Panc1 (cell line): ENCODE measurements at regions not wholly inside any gene's neighbourhood (a gene's known extent, or its start where the extent isn't known, plus 50 kb on each side); places are given as distances from the start of the nearest gene placed in this dataset.

Experiments
- ATAC-seq: fragments of 200-7000 bp; cut with Tn5 transposase; 2 replicates; pipeline ENCODE4 v1.9.1; 2020; ENCODE audit warnings: mild to moderate bottlenecking, moderate library complexity
- BruUV-seq: library from RNA; stranded (reverse); fragments of 400-500 nt; replicated peaks from 2 replicates; lab custom pipeline; 2021; lab: Mats Ljungman, UMichigan
- CTCF ChIA-PET: fragments of 300-600 bp; sonication (Branson Sonifier 250); formaldehyde crosslinking; loops from one replicate; lab custom pipeline; 2022; ENCODE audit warnings: antibody characterized with exemption; lab: Charles Lee
- POLR2A ChIA-PET: fragments of 300-600 bp; sonication (Branson Sonifier 250); formaldehyde crosslinking; loops from one replicate; lab custom pipeline; 2022; ENCODE audit warnings: antibody characterized with exemption; lab: Charles Lee
- DNase-seq: peaks from one replicate; pipeline ENCODE4 v3.0.0-alpha.2; 2010; ENCODE audit warnings: low read depth, low spot score
- H3K27ac ChIP-seq: 2 replicates; pipeline ENCODE4 v1.5.1; 2011; ENCODE audit warnings: mild to moderate bottlenecking, low read length, inconsistent platforms
- H3K27me3 ChIP-seq: fragments of 200-500 bp; sonication (Bioruptor generic); 2 replicates; pipeline ENCODE4 v1.6.0; 2014; ENCODE audit warnings: low read length, inconsistent platforms; ENCODE audit not compliant: control insufficient read depth, insufficient read depth
- H3K36me3 ChIP-seq: fragments of 200-500 bp; sonication (Bioruptor generic); 2 replicates; pipeline ENCODE4 v1.5.1; 2014; ENCODE audit warnings: inconsistent platforms, mild to moderate bottlenecking, low read length, moderate library complexity; ENCODE audit not compliant: control insufficient read depth, insufficient read depth
- H3K4me1 ChIP-seq: 2 replicates; pipeline ENCODE4 v1.5.1; 2011; ENCODE audit warnings: inconsistent platforms, mild to moderate bottlenecking, low read length, moderate library complexity; ENCODE audit not compliant: control insufficient read depth, insufficient read depth
- H3K4me3 ChIP-seq, 2 experiments: 2 replicates each; pipeline ENCODE4 v1.5.1; 2011 to 2012; ENCODE audit warnings: low read depth in 2 of 2, low read length in 2 of 2, mild to moderate bottlenecking in 2 of 2, inconsistent platforms in 1 of 2, moderate library complexity in 1 of 2
- H3K9me3 ChIP-seq: fragments of 200-500 bp; sonication (Bioruptor generic); 2 replicates; pipeline ENCODE4 v1.5.1; 2014; ENCODE audit warnings: low read depth, mild to moderate bottlenecking, inconsistent platforms, low read length, moderate library complexity; ENCODE audit not compliant: control insufficient read depth, insufficient read depth
- POLR2AphosphoS5 ChIP-seq: IDR thresholded peaks from 2 replicates; pipeline ENCODE4 v1.6.1; 2012; ENCODE audit warnings: mild to moderate bottlenecking, low read depth, low read length, moderate library complexity
- SIN3A ChIP-seq: IDR thresholded peaks from 2 replicates; pipeline ENCODE4 v1.6.1; 2012; ENCODE audit warnings: low read depth, mild to moderate bottlenecking, low read length, moderate library complexity, borderline replicate concordance; ENCODE audit not compliant: insufficient read depth
- TCF7L2 ChIP-seq: IDR thresholded peaks from 2 replicates; pipeline ENCODE4 v1.6.1; 2011; ENCODE audit warnings: mild to moderate bottlenecking, low read depth, low read length, inconsistent platforms
- in situ Hi-C: cut with HindIII; loops from 2 replicates; pipeline ENCODE4 v1.10.0; 2016; ENCODE audit warnings: low sequenced_read_pairs, low pct_unique_long_range_greater_than_20kb
- intact Hi-C: fragments of 100-400 bp; cut with micrococcal nuclease; formaldehyde crosslinking; loops from one replicate; pipeline ENCODE4 v1.10.0; 2022; ENCODE audit not compliant: unreplicated experiment
- TF ChIP-seq, protein P1 (sequence below), 2 experiments: IDR thresholded peaks; 2 replicates each; pipeline ENCODE4 v1.6.1; 2011 to 2012; ENCODE audit warnings: low read depth in 2 of 2, control low read depth in 1 of 2, low read length in 1 of 2, mild to moderate bottlenecking in 1 of 2, moderate library complexity in 1 of 2; ENCODE audit not compliant: insufficient read depth in 1 of 2
- TF ChIP-seq, protein P2 (sequence below): fragments of 450-650 bp; IDR thresholded peaks from 2 replicates; pipeline ENCODE4 v1.5.1; 2017; ENCODE audit warnings: mild to moderate bottlenecking

DNA sequence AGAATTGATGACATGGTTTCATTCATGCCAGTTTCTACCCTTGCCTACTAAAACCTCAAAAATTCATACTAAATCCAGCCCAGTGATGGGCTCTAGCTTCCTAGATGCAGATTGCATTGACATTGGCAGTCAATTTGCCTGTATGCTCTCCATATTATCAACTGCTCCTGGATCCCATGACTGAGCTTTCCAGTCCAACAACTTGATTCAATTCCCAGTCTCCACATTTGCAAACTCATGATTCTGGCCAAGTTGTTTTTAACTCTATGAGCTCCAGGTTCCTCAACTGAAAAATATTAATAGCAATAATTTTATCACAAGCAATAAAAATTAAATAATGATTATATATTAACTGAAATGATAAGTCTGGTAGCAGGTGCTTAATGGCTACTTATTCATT lies 51.0 kb upstream of the DSC1 start:
- no peaks in the 10 kb centered on the region for H3K9me3 ChIP-seq
- ATAC-seq (no peak), DNase-seq (no peak)
- ChIA-PET CTCF (no interaction called here), POLR2A (no interaction called here)
- H3K36me3 ChIP-seq: no peaks in the 10 kb centered on the region
- H3K4me3 ChIP-seq: no peak overlapping the region
- no peak for TF ChIP-seq SIN3A
- no peak for TF ChIP-seq TCF7L2
- no peak for TF ChIP-seq POLR2AphosphoS5
- TF ChIP-seq, protein P1, sequence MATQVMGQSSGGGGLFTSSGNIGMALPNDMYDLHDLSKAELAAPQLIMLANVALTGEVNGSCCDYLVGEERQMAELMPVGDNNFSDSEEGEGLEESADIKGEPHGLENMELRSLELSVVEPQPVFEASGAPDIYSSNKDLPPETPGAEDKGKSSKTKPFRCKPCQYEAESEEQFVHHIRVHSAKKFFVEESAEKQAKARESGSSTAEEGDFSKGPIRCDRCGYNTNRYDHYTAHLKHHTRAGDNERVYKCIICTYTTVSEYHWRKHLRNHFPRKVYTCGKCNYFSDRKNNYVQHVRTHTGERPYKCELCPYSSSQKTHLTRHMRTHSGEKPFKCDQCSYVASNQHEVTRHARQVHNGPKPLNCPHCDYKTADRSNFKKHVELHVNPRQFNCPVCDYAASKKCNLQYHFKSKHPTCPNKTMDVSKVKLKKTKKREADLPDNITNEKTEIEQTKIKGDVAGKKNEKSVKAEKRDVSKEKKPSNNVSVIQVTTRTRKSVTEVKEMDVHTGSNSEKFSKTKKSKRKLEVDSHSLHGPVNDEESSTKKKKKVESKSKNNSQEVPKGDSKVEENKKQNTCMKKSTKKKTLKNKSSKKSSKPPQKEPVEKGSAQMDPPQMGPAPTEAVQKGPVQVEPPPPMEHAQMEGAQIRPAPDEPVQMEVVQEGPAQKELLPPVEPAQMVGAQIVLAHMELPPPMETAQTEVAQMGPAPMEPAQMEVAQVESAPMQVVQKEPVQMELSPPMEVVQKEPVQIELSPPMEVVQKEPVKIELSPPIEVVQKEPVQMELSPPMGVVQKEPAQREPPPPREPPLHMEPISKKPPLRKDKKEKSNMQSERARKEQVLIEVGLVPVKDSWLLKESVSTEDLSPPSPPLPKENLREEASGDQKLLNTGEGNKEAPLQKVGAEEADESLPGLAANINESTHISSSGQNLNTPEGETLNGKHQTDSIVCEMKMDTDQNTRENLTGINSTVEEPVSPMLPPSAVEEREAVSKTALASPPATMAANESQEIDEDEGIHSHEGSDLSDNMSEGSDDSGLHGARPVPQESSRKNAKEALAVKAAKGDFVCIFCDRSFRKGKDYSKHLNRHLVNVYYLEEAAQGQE (IDR thresholded peaks at IDR 0.05; ENCODE audit: insufficient read depth in 1 of 2, low read depth in 2 of 2, low read length in 1 of 2): no peak
- TF ChIP-seq, protein P2, sequence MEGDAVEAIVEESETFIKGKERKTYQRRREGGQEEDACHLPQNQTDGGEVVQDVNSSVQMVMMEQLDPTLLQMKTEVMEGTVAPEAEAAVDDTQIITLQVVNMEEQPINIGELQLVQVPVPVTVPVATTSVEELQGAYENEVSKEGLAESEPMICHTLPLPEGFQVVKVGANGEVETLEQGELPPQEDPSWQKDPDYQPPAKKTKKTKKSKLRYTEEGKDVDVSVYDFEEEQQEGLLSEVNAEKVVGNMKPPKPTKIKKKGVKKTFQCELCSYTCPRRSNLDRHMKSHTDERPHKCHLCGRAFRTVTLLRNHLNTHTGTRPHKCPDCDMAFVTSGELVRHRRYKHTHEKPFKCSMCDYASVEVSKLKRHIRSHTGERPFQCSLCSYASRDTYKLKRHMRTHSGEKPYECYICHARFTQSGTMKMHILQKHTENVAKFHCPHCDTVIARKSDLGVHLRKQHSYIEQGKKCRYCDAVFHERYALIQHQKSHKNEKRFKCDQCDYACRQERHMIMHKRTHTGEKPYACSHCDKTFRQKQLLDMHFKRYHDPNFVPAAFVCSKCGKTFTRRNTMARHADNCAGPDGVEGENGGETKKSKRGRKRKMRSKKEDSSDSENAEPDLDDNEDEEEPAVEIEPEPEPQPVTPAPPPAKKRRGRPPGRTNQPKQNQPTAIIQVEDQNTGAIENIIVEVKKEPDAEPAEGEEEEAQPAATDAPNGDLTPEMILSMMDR: no peak
- no peaks in the 10 kb centered on the region for H3K4me1 ChIP-seq
- in situ Hi-C loops: no loop called here
- intact Hi-C loops: no loop called here
- BruUV-seq: no TSS peak
- H3K27me3 ChIP-seq: no peaks in the 10 kb centered on the region
- H3K27ac ChIP-seq: no peak overlapping the region

DNA sequence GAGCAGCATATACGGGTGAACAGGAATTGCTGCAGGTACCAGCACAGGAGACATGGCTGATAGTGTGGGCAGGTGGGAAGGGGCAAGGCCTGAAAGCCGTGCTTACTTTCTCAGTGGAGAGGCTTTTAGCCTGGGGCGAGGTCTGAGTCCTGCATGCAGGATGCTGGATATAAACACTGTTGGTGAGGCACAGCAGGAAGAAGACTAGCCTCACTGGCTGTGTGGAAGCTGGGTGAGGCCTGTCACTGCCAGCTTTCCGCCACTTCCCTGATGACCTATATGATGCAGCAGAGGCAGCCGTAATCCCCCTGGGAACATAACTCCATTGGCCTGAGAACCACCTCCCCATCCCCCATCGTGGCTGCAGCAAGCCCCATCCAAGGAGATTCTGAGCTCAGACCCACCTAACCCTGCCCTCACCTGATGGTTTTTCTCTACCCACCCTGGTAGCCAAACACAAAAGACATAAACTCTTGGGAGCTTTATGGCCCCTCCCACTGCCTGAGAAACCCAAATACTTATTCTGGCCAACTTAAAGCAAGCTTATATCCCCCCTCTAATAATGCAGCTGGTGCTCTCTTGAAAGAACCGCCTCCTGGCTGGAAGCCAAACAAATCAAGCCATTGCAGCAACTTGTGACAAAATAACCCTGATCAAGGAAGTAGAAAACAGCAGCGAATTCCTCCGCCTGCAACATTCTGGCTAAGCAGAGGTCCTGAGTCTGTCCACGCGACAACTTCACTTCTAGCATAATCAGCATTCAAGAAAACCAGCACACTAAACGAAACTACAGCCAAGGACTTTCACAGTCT lies 54.6 kb upstream of the DSC1 start:
- Histone ChIP-seq H3K4me3 (no peak overlapping the region), H3K4me1 (no peaks in the 10 kb centered on the region), H3K27ac (no peak overlapping the region), H3K27me3 (no peaks in the 10 kb centered on the region), H3K36me3 (no peaks in the 10 kb centered on the region), H3K9me3 (no peaks in the 10 kb centered on the region)
- POLR2A ChIA-PET: no interaction called here
- intact Hi-C loops: no loop called here
- in situ Hi-C loops: no loop called here
- CTCF ChIA-PET: no interaction called here
- DNase-seq (no peak), ATAC-seq (no peak)
- TF ChIP-seq POLR2AphosphoS5 (no peak), TCF7L2 (no peak)
- BruUV-seq: no TSS peak
